BLaER1 treated with 17β-estradiol and CSF1 and Interleukin-3, amounts not matched to agents 10 nM and 100 nM (cell line): ENCODE measurements at regions not wholly inside any gene's neighbourhood (a gene's known extent, or its start where the extent isn't known, plus 50 kb on each side); places are given as distances from the start of the nearest gene placed in this dataset.
"Not testable (repeated sequence)": the region's sequence is repeated elsewhere in the genome, so short reads cannot be mapped to it uniquely, and the experiment has no call there.

Experiments
- H3K27ac ChIP-seq, 11 experiments: shearing (Covaris generic); formaldehyde crosslinking; 2 replicates each; pipeline ENCODE4 v1.8.1; 2022
- H3K27me3 ChIP-seq, 11 experiments: shearing (Covaris generic); formaldehyde crosslinking; 2 replicates each; pipeline ENCODE4 v1.8.1; 2022
- H3K36me3 ChIP-seq, 11 experiments: shearing (Covaris generic); formaldehyde crosslinking; 2 replicates each; pipeline ENCODE4 v1.8.1; 2022
- H3K4me1 ChIP-seq, 10 experiments: shearing (Covaris generic); formaldehyde crosslinking; 2 replicates each; pipeline ENCODE4 v1.8.1; 2022
- H3K4me2 ChIP-seq, 11 experiments: shearing (Covaris generic); formaldehyde crosslinking; 2 replicates each; pipeline ENCODE4 v1.8.1; 2022
- H3K4me3 ChIP-seq, 10 experiments: shearing (Covaris generic); formaldehyde crosslinking; 2 replicates each; pipeline ENCODE4 v1.8.1; 2022
- H3K9ac ChIP-seq, 11 experiments: shearing (Covaris generic); formaldehyde crosslinking; 2 replicates each; pipeline ENCODE4 v1.8.1; 2022
- H3K9me3 ChIP-seq, 11 experiments: shearing (Covaris generic); formaldehyde crosslinking; replicated peaks in 1 of 11; 2 replicates each; pipeline ENCODE4 v1.8.1; 2022
- H4K20me1 ChIP-seq, 11 experiments: shearing (Covaris generic); formaldehyde crosslinking; 2 replicates each; pipeline ENCODE4 v1.8.1; 2022
- Cebpa-rat ChIP-seq, 11 experiments: shearing (Covaris generic); IDR thresholded peaks; 2 replicates each; pipeline ENCODE4 v1.8.1; 2022

DNA sequence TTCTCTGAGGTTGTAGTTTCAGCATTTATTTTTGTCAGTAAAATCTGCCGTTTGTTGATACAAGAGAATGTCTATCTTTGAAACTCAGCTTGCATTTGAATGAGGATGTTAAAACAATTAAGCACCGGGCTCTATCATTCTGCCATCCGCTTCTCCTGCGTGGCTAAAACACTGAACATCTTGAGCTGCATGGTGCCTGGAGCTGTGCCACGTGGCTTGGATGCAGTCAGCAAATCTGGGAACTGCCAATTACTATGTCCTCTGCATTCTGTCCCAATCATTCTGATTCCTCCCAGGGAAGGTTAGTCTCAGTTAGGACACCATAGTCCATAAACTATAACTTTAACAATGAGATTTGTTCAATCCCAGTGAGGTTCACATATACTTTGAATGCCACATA, 598.4 kb downstream of the FBXO15 start:
- H3K27me3 ChIP-seq: no peaks in the 10 kb centered on the region
- H3K9me3 ChIP-seq: no peaks in the 10 kb centered on the region
- TF ChIP-seq Cebpa-rat (IDR thresholded peaks at IDR 0.05): no peak
- H3K27ac ChIP-seq: no peak overlapping the region
- no peak overlapping the region for H3K9ac ChIP-seq
- no peaks in the 10 kb centered on the region for H3K36me3 ChIP-seq
- H3K4me3 ChIP-seq: no peak overlapping the region
- no peaks in the 10 kb centered on the region for H3K4me1 ChIP-seq
- H4K20me1 ChIP-seq: no peaks in the 10 kb centered on the region
- H3K4me2 ChIP-seq: no peak overlapping the region

DNA sequence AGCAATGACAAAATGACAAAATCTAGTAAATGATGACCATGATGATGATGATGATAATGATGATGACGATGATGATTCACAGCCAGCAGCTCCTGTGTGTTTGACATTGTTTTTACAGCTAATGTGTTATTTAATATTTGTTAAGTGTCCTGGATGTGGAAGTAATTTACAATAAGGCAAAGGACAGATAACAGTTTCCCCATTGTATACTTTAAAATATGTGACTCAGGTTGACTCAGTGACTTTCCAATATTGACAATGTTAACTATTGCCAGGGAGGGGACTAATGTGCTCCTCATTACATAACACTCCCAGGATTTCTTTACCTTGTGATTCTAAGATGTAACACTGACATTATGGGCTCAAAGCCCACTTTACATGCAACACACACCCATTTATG, 602.2 kb downstream of the FBXO15 start:
- Histone ChIP-seq H4K20me1 (no peaks in the 10 kb centered on the region), H3K9me3 (no peaks in the 10 kb centered on the region), H3K4me1 (no peaks in the 10 kb centered on the region), H3K4me2 (no peak overlapping the region), H3K27ac (no peak overlapping the region), H3K27me3 (no peaks in the 10 kb centered on the region), H3K9ac (no peak overlapping the region), H3K36me3 (no peaks in the 10 kb centered on the region), H3K4me3 (no peak overlapping the region)
- TF ChIP-seq Cebpa-rat (IDR thresholded peaks at IDR 0.05): no peak

GRCh38 chr18:73544617-73545016, 603.0 kb downstream of the FBXO15 start:
- Histone ChIP-seq H3K9ac (no peak overlapping the region), H4K20me1 (no peaks in the 10 kb centered on the region), H3K36me3 (no peaks in the 10 kb centered on the region), H3K4me1 (no peaks in the 10 kb centered on the region), H3K4me2 (no peak overlapping the region), H3K4me3 (no peak overlapping the region), H3K27me3 (no peaks in the 10 kb centered on the region), H3K27ac (no peak overlapping the region), H3K9me3 (no peaks in the 10 kb centered on the region)
- TF ChIP-seq Cebpa-rat (IDR thresholded peaks at IDR 0.05): no peak

DNA sequence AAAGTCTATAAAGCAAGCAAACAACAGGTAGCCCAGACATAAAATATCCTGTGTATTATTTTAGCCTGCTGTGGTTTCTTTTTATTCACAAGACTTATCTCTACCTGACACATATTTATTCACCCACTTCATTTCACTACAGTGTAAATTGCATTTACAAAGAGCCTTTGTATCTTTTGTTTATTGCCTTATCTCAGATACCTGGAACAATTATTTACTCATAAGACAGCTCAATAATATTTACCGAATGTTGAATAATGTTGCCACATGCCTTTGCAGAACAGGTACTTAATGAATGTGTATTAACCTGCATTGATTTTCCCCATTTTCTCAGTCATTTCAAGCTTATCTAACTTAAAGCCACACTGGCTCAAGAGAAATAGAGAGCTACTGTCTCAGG, 603.6 kb downstream of the FBXO15 start:
- no peak for TF ChIP-seq Cebpa-rat (IDR thresholded peaks at IDR 0.05)
- H3K9me3 ChIP-seq: no peaks in the 10 kb centered on the region
- H3K4me3 ChIP-seq: no peak overlapping the region
- H4K20me1 ChIP-seq: no peaks in the 10 kb centered on the region
- no peaks in the 10 kb centered on the region for H3K27me3 ChIP-seq
- H3K27ac ChIP-seq: no peak overlapping the region
- H3K9ac ChIP-seq: no peak overlapping the region
- no peaks in the 10 kb centered on the region for H3K4me1 ChIP-seq
- H3K4me2 ChIP-seq: no peak overlapping the region
- H3K36me3 ChIP-seq: no peaks in the 10 kb centered on the region

DNA sequence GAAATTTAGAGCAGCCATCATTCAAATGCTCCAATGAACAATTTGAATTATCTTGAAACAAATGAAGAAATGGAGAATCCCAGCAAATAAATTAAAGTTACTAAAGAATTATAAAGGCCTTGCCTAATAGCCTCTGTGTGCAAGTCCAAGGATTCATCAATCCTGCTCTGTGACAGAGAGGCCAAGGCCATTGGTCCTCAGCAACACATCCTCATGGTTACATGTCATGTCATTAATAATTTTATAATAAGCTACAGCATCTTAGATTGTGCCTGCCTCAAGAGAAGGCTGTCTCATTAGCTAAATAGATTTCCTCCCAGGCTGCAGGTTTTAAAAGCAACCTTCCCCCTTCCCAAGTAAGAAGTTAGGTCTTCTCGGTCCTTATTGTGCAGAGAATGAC, 611.6 kb downstream of the FBXO15 start:
- Histone ChIP-seq H3K4me3 (no peak overlapping the region), H3K4me1 (no peaks in the 10 kb centered on the region), H3K9ac (no peak overlapping the region), H3K27ac (no peak overlapping the region), H3K4me2 (no peak overlapping the region), H4K20me1 (no peaks in the 10 kb centered on the region), H3K9me3 (0 out of 22 replicates have a peak, but pooled peaks cover 0 to under 1% (median 0%) of the 10 kb centered on the region in 11 experiments), H3K27me3 (no peaks in the 10 kb centered on the region), H3K36me3 (no peaks in the 10 kb centered on the region)
- TF ChIP-seq Cebpa-rat (IDR thresholded peaks at IDR 0.05): no peak

DNA sequence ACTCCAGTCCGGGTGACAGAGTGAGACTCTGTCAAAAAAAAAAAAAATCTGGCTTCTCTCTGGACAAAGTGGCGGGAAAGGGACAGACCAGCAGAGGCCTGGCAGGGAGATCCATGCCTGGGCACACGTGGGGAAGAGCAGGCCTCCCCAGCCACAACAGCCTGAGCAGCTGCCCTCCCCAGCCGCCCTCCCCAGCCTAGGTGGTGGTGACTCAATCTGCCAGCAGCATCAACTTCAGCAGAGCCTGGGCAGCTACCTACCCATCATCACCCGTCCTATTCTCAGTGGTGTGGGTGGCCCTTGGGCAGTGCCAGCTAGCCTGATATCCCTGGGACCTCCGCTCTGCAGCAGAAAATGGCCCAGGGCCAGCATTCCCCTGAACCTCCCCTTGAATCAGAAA, 612.4 kb downstream of the FBXO15 start:
- no peaks in the 10 kb centered on the region for H3K27me3 ChIP-seq
- H3K9ac ChIP-seq: no peak overlapping the region
- H3K4me2 ChIP-seq: no peak overlapping the region
- no peaks in the 10 kb centered on the region; a peak in 1 of 20 replicates for H3K4me1 ChIP-seq
- H3K4me3 ChIP-seq: no peak overlapping the region
- H3K9me3 ChIP-seq: peaks cover 3 to 9% (median 4%) of the 10 kb centered on the region in 11 experiments; a peak in 16 of 22 replicates
- no peak for TF ChIP-seq Cebpa-rat (IDR thresholded peaks at IDR 0.05)
- H4K20me1 ChIP-seq: no peaks in the 10 kb centered on the region
- H3K27ac ChIP-seq: no peak overlapping the region
- no peaks in the 10 kb centered on the region for H3K36me3 ChIP-seq

DNA sequence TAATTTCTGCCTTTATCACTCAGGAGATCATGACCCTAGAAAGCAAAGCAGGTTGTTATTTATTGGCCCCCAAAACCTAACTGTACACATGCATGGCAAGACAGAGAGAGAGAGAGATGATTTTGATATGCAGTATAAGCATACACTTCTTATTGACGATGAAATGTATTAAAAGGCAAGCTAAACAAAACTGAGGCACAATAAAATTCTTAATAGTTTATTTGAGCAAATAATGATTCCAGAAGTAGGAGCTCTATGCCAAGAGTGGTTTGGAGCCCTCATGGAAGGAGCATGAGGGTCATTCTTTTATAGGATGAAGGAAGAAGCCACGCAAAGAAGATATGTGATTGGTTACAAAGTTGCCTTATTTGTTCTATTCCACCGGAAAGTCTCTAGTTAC, 616.0 kb downstream of the FBXO15 start:
- Histone ChIP-seq H3K9me3 (peaks cover 10 to 30% (median 18%) of the 10 kb centered on the region in 11 experiments; a peak in 20 of 22 replicates), H3K4me1 (peaks cover 0 to 2% (median 0%) of the 10 kb centered on the region in 10 experiments; a peak in 5 of 20 replicates), H3K4me2 (no peak overlapping the region), H3K27ac (no peak overlapping the region), H3K27me3 (no peaks in the 10 kb centered on the region), H3K4me3 (no peak overlapping the region), H3K36me3 (no peaks in the 10 kb centered on the region), H3K9ac (no peak overlapping the region), H4K20me1 (no peaks in the 10 kb centered on the region)
- no peak for TF ChIP-seq Cebpa-rat (IDR thresholded peaks at IDR 0.05)

- no peak overlapping the region for H3K4me2 ChIP-seq
- peaks cover 10 to 32% (median 18%) of the 10 kb centered on the region in 11 experiments; a peak in 20 of 22 replicates for H3K9me3 ChIP-seq
- no peak overlapping the region for H3K4me3 ChIP-seq
- TF ChIP-seq Cebpa-rat (IDR thresholded peaks at IDR 0.05): no peak
- no peaks in the 10 kb centered on the region for H3K27me3 ChIP-seq
- no peaks in the 10 kb centered on the region for H3K36me3 ChIP-seq
- H3K4me1 ChIP-seq: peaks cover 0 to 9% (median 4%) of the 10 kb centered on the region in 10 experiments; a peak in 8 of 20 replicates
- H4K20me1 ChIP-seq: no peaks in the 10 kb centered on the region
- H3K27ac ChIP-seq: no peak overlapping the region
- no peak overlapping the region for H3K9ac ChIP-seq
Observed at GRCh38 chr18:73528066-73528465, 619.6 kb downstream of the FBXO15 start.

DNA sequence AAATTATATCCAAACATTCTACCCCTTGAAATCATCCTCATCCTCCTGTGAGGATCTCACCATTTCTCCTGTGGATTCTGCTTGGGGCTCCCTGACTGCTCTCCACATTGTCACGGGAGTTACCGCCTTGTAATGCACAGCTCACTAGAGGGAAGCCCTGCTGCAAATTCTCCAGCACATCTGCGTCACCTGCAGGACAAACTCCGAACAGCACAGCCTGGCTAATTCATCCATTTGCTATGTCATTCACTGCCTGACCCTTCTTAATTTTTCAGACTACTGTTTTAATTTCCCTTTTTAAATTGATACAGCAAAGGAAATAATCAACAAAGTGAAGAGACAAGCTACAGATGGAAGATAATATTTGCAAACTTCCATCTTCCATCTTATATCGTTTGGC, 627.4 kb downstream of the FBXO15 start:
- H3K27me3 ChIP-seq: no peaks in the 10 kb centered on the region
- no peaks in the 10 kb centered on the region for H3K4me1 ChIP-seq
- no peaks in the 10 kb centered on the region for H3K36me3 ChIP-seq
- peaks cover 4 to 14% (median 10%) of the 10 kb centered on the region in 11 experiments; a peak in 12 of 22 replicates for H3K9me3 ChIP-seq
- H3K9ac ChIP-seq: no peak overlapping the region
- no peak overlapping the region for H3K4me3 ChIP-seq
- H3K4me2 ChIP-seq: no peak overlapping the region
- no peak overlapping the region for H3K27ac ChIP-seq
- H4K20me1 ChIP-seq: no peaks in the 10 kb centered on the region
- TF ChIP-seq Cebpa-rat (IDR thresholded peaks at IDR 0.05): no peak

DNA sequence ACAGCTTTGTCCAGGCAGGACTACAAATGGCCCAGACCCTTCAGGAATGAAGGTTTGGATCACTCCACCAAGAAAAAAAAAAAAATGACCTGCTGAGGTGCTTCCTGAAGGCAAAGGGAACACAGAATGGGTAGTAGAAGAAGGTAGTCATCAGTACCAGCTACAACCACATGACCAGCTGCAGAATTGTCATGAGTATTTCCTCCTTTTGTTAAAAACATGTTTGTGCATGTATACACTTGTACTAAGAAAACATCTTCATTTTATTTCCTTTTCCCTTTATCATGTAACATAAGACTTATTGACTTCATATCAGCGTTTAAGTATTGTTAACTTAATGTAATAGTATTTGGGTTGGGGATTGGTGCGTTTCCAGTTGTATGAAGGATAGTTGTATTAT, 631.6 kb downstream of the FBXO15 start:
- not testable (repeated sequence) for H3K4me2 ChIP-seq, H3K36me3 ChIP-seq, H3K9ac ChIP-seq

More for the DNA sequence above, 631.6 kb downstream of the FBXO15 start:
- peaks cover 4 to 20% (median 10%) of the 10 kb centered on the region in 11 experiments; a peak in 12 of 22 replicates for H3K9me3 ChIP-seq
- not testable (repeated sequence) for H3K4me1 ChIP-seq, H4K20me1 ChIP-seq, H3K27ac ChIP-seq, H3K4me3 ChIP-seq, H3K27me3 ChIP-seq
